ENCODE measurements at regions not wholly inside any gene's neighbourhood (a gene's known extent, or its start where the extent isn't known, plus 50 kb on each side); places are given as distances from the start of the nearest gene placed in this dataset.
A peak's percentile ranks its signal among the peaks of the same experiment; 100 is the strongest.

- peak; percentile 15 for DNase-seq
These were observed 108.1 kb downstream of the DHX15 start for GRCh38 chr4:24476282-24476681.

- no peak for DNase-seq
These were observed 108.6 kb downstream of the DHX15 start for GRCh38 chr4:24475756-24476155.

GRCh38 chr4:24473309-24473721 is 111.0 kb downstream of the DHX15 start:
- no peak for DNase-seq

- DNase-seq: peak; percentile 39
These were observed 111.6 kb downstream of the DHX15 start for GRCh38 chr4:24472514-24473308.

DNA sequence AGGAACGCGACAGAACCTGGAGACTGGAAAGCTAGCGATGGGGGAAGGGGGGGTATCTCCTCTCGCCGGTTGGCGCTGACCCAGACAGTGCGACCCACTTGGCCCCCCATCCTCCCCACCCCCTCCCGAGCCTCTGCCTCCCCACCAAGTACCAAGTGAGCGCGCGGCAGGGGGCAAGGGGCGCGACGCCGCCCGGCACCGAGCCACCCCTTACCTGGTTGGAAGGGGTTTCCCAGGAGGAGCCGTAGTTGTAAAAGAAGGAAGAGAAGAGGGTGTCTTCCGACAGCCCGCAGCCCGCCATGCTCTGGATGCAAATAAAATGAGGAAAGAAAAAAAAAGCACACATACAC is 112.2 kb downstream of the DHX15 start:
- no peak for DNase-seq

DNA sequence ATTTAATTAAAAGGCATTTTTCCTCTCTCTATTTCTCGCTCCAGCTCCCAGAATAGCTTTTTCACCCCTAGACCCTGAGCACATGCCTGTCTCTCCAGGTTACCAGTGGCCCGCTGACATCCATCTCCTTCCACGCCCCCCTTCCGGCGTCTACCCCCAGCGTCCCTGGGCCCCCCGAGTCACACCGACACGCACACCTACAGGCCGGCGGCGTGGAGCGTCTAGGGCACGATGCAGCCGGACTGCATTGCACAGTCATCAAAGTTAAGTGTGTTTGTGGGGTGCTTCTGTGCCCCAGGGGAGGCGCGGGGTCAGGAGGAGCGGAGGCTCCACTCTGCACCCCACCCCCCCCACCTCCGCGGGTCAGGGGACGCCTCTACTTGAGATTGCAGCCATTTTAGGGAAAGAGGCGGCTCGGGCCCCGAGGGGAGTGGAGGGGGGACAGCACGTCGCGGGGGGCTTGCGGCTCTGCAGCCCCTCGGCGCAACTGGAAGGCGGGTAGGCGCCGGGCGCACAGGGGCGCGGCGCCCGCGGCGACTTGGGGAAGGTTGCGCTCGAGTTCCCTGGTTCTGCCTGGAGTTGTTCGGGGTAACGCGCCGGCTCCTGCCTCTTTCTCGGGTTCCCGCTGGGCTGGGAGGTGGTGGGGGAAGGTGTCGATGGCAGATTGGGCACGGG is 112.7 kb downstream of the DHX15 start:
- no peak for DNase-seq

- peak; percentile 10 for DNase-seq
These were observed 113.5 kb downstream of the DHX15 start for GRCh38 chr4:24470666-24471485.

- no peak for DNase-seq
These were observed 116.3 kb downstream of the DHX15 start for GRCh38 chr4:24468071-24468470.

GRCh38 chr4:24464566-24464965 is 119.8 kb downstream of the DHX15 start:
- no peak for DNase-seq

- DNase-seq: no peak
These were observed 127.9 kb downstream of the DHX15 start for GRCh38 chr4:24456431-24456830.

DNA sequence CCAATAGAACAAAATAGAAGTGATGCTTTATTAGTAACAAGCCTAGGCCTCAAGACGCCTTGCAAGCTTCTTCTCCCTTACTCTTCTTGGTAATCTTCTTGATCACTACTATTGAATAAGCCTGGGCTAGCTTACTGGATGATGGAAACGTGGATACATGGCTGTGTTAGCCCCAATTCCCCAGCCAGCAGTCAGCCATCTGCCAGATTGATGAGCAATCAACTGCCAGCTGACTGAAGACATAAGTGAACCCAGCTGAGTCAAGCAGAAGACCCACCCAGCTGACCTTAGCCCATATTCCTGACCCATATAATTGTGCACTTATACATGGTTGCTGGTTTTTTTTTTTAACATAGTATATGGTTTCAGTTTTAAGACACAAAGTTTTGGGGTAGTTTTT is 130.4 kb downstream of the DHX15 start:
- DNase-seq: no peak

DNA sequence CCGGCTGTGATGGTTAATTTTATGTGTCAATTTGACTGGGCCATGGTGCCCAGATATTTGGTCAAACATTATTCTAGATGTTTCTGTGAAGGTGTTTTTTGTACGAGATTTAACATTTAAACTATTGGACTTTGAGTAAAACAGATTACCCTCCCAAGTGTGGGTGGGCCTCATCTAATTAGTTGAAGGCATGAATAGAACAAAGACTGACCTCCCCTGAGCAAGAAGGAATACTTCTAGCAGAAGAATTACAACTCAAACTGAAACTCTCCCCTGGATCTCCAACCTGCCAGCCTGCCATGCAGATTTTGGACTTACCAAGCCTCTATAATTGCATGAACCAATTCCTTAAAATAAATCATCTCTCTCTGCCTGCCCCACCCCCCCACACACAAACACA is 132.5 kb downstream of the DHX15 start:
- DNase-seq: no peak

DNA sequence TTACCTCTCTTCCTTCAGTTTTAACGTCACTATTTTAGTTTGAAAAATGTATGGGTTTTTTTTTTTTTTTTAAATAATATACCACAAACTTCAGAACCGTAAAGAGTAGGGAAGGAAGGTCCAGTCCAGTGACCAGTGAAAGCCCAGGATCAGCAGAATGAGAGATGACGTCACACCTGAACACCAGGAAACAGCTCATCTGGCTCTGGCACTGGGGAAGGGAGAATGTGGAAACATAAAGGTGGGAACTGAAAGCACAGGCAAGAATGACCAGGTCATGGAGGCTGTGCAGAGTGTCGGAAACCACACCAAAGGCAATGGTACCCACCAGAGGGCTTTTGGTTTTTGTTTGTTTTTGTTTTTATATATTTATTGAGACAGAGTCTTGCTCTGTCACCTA is 141.2 kb downstream of the DHX15 start:
- no peak for DNase-seq

GRCh38 chr4:24440765-24441164 is 143.6 kb downstream of the DHX15 start:
- DNase-seq: no peak

DNA sequence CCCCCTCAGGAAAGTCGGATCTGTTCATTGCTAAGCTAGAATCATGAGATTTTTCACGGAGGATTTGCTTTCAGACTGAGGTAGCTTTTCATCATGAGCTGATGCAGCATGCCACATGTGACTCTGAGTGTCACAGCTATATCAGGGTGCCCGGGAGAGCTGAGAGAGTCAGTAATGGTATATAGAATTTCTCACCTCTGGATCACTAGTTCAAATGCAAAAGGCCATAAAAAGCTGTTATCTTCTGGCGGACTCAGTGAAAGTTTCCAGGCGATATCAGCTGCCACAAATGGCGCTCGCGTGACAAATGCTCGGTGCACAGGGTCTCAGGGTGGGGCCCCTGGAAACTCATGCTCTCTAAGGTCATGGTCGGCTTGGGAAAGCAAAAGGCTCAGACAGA is 150.1 kb downstream of the DHX15 start:
- no peak for DNase-seq

- DNase-seq: no peak
These were observed 150.7 kb downstream of the DHX15 start for GRCh38 chr4:24433515-24434214.

GRCh38 chr4:24428850-24429249 is 155.5 kb downstream of the DHX15 start:
- no peak for DNase-seq

- DNase-seq: no peak
These were observed 157.8 kb downstream of the DHX15 start for GRCh38 chr4:24426557-24426956.

DNA sequence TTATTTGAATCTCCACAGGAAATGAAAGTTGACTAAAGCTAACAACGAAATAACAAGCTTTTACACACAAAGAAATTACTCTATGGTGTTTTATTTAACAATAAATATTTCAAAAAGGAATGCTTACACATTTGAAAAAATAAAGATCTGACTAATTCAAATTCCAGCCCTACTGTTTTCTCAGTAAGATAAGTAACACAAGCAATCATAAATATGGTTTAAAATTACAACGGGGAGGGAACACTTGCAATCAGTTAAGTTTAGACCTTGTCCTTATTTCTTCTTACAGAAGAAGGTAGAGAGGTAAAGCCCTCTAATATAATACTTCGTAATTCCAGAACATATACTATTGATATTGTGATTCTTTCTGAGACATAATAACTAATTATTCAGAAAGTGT is 158.5 kb downstream of the DHX15 start:
- DNase-seq: no peak

DNA sequence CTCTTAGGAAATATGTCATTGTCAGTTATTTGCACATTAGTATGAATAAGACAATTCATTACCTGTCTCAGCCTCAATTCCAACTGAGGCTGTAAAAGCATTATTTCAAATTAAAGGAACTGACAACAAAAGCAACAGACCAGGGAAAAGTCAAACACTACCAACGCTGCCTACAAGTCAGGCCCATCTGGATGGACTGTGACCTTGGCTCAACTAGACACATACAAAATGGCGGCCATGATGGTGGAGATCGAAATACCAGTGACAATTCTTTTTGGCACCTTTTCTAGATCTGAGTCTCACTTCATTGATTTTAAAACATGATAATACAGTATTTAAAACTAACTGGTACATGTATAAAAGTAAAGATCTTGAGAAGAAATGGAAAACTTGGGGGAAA is 160.7 kb downstream of the DHX15 start:
- DNase-seq: no peak

DNA sequence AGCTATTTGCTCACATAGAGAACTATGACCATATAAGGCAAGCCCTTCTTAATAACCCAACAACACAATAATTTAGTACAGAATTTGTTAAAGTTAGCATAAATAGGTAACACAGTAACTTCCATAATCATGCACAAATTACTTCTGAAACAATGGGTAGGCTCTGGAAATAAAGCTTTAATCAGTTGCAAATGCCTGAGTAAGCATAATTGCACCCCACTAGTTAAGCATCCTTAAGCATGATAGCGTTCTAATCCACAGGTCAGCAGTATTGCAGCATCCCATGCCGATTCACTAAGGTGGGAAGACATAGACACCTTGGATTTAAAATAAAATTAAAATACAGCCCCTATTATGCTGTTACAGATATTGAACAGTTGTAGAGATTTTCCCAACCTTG is 161.7 kb downstream of the DHX15 start:
- no peak for DNase-seq

GRCh38 chr4:24419181-24420034 is 164.9 kb downstream of the DHX15 start:
- peak; percentile 63 for DNase-seq

All from activated CD4-positive, alpha-beta T cell treated with anti-CD3 and anti-CD28 coated beads, Interleukin-2, amount 50 U/mL, for 16 hours (primary cell).